HG02623 (cell line): ENCODE measurements at regions not wholly inside any gene's neighbourhood (a gene's known extent, or its start where the extent isn't known, plus 50 kb on each side); places are given as distances from the start of the nearest gene placed in this dataset.

ENCODE experiments used
- ATAC-seq: cut with Tn5 transposase; IDR thresholded peaks from one replicate; pipeline ENCODE4 v1.9.1; 2021; ENCODE audit warnings: moderate library complexity; ENCODE audit not compliant: unreplicated experiment

DNA sequence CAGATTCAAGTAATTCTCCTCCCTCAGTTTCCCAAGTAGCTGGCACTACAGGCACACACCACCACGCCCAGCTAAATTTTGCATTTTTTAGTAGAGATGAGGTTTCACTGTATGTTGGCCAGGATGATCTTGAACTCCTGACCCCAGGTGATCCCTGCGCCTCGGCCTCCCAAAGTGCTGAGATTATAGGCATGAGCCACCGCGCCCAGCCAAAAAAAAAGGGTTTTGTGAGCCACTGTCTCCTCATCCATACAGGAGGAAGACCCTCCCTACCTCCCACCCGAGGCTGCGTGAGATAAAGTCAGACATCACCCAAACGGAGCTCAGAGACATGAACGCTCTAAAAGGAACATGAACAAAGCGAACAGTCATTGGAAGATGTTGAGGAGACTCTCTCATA is 745.7 kb downstream of the BRD1 start:
- no peak for ATAC-seq

- ATAC-seq: no peak
These were observed 746.4 kb downstream of the BRD1 start for GRCh38 chr22:49081261-49081666.

DNA sequence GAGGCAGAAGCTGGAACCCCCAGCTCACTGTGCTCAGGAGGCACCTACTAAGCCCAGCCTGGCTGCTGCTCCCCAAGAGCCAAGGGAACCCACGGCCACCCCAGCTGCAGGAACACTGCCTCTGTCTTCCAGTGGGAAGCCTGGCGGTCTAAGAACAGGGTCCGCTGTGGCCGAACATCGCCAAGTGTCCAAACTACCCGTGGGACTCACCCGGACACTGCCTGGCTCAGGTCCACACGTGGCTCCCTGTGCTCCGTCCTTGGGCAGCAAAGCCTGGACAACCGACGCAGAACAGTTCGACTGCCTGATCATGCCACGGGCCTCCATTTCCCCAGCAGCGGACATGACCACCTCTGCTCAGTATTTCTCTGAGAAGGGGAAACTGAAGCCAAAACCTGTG is 747.0 kb downstream of the BRD1 start:
- no peak for ATAC-seq

- ATAC-seq: no peak
These were observed 747.8 kb downstream of the BRD1 start for GRCh38 chr22:49079743-49080500.

- no peak for ATAC-seq
These were observed 748.5 kb downstream of the BRD1 start for GRCh38 chr22:49079027-49079725.

DNA sequence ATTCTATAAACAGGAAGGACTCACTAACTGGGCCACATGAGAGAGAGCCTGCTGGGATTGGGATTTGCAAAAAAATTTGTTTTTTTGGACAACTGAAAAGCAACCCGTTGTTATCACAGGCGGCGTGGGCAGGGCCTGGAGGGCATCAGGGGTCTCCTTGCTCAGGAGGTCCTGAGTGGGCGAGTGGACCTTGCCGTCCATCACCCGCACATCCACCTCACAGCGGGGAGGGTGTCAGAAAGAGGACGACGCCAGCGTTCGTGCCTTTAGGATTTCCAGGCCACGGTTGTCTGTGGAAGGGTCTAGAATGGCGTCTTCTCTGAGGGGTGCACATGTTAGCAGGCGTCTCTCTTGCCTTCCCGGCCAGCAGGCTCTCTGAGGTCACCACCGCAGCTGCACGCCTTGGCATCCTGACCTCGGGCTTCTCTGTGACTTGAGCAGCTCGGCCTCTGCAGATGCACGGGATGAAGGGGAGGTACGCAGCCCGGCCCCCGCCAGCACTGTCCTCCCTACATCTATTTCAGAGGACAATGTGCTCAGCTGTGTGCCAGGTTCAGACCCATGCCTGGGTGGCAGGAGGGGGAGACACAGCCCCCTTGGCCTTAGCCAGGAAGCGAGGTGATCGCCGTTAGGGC is 749.5 kb downstream of the BRD1 start:
- ATAC-seq: no peak

- ATAC-seq: no peak
These were observed 750.1 kb downstream of the BRD1 start for GRCh38 chr22:49077586-49077985.

DNA sequence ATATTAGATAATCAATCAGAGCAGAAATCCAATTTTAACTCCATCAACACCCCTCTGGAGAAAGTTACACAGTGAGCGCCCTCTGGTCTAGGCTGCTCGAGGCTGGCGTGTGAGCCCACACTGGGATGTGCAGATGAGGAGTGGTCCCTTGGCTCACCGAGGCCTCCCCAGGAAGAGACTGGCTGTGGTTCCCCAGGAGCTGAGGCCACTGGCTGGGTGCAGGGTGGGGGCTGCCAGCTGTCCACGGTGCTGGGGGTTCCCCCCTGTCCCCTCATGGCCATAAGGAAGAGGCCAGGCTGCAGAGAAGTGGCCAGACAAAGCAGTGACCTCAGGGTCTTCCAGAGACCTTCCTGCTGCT is 750.7 kb downstream of the BRD1 start:
- ATAC-seq: no peak

DNA sequence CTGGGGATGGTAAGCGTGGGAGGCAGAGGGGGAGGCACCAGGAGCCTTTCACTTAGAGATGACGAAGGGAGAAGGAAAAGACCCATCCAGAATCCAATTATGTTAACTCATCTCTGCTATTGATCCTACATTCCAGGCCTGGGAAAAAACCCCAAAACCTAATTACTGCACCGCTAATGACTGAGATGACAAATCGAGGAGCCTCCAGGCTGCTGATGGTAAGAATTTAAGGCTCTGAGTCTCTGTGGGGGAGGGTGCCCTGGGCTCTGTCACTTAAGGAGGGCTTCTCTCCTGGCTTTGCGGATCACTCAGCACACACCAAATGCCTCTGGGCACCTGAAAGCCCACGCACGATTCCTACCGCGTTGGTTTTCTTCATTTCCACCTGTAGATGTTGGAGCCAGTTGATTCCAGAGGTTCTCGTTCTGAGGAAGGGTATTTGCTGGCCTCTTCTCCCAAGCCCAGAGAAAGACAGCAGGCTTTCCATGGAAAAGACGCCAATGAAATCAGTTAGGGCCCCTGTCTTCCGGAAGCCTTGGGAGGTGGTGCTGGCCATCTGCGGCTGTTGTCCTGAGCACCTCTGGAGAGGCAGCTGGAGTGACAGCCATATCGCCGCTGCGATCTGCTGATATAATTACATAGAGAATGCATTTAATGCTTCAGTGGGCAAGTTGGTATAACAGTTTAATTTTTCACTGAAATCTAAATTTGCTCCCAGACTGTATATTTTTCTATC is 751.2 kb downstream of the BRD1 start:
- ATAC-seq: no peak

- no peak for ATAC-seq
These were observed 752.5 kb downstream of the BRD1 start for GRCh38 chr22:49075150-49075549.

- ATAC-seq: no peak
These were observed 753.7 kb downstream of the BRD1 start for GRCh38 chr22:49073873-49074417.

DNA sequence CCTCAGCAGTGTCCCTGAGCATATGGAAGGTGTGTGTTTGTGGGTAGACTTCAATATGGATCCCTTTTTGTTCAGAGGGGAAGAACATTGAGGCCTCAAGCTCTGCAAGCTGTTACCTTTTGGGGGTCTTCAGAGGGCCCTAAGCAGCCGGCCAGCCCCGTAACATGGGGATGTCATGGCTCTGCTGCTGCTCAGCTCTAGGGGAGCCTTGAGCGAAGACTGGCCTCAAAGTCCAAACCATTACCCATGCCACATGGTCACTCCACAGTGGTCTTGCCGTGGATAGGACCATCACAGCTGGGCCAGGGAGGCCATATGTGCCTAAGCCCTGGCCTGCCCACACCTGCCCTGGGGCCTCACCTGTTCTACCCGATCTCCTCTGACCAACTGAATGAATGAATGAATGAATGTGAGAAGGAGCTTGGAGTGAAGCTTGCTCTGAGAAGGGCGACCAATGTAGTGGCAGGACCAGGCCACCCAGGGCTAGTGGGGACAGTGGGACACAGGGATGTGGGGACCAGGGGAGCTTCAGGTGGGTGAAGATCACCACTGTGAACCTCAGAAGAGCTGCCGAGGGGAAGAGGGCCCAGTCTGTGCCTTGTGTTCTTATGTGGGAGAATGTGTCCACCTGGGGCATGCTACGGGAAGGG is 754.6 kb downstream of the BRD1 start:
- ATAC-seq: no peak

DNA sequence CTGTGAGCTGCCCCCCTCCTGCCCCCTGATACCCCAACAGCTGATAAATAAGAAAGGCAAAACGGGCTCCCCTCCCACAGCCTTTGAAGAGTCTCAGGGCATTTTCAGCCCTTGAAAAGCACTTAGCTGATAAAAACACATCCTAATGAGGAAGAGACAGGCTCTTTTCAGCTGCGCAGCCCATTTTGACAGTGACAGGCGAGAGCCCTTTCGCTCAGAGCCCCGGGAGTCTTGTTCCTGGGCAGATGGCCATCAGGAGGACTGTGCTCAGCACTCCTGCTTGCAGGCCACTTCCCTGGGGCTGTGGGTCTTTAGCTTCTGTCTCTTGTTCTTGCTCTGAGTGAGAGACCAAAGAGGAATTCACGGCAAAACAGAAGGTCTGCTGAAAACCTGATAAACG is 757.2 kb downstream of the BRD1 start:
- no peak for ATAC-seq

GRCh38 chr22:49068861-49069500 is 758.7 kb downstream of the BRD1 start:
- no peak for ATAC-seq

DNA sequence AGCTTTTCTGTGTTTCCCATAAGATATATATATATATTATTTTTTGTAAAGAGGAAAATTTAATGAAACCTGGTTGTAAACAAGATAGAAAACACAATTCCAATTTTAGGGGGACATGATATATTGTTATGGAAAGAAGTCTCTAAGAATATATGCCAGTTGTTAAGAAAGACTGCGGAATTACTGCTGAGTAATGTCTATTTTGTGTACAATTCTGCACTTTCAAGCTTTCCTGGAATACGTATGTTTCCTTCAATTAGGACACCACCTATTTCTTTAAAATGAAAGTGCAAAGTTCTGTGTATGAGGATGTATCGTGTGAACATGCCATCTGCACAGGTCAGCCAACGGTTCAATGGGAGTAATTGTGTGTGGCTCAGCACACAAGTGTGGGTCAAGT is 760.2 kb downstream of the BRD1 start:
- ATAC-seq: no peak

GRCh38 chr22:49066619-49067018 is 761.1 kb downstream of the BRD1 start:
- ATAC-seq: no peak

- ATAC-seq: no peak
These were observed 762.8 kb downstream of the BRD1 start for GRCh38 chr22:49064836-49065235.

- ATAC-seq: no peak
These were observed 764.2 kb downstream of the BRD1 start for GRCh38 chr22:49063545-49063890.

DNA sequence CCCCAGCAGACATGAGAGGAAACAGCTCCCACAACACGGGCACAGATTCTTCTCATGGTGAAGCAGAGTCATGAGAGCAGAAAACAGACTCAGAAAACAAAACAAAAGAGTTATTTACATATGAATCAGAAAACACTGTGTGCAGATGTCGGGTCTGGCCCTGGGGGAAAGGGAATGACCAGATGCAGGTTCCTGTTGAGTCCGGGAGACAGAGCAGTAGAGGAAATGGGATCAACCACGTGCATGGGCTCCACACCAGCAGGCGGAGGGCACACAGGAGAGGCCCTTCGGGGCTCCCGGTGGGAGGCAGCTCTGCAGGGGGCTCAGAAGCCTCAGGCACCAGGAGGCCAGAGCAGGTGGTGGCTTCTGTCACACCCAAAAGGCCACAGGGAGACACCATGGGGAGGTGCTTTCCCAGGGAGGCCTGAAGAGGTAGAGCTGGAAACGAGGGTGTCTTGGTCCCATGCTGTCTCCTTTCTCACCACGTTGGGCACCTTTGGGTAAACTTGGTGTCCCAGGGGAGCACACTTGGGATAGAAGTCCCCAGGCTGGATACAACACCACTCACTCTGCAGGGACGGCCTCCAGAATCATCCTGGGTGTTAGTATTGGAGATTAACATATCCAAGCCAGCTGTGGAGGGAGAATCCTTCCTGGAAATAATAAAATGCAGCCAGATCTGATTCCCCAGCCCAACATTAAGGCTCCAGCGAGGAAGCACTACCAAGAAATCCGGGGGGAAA is 764.7 kb downstream of the BRD1 start:
- ATAC-seq: no peak
